Fibroblast of lung (primary cell): ENCODE measurements at regions not wholly inside any gene's neighbourhood (a gene's known extent, or its start where the extent isn't known, plus 50 kb on each side); places are given as distances from the start of the nearest gene placed in this dataset.

Source experiments
- DNase-seq, 2 donors: peaks; one replicate each; pipeline versions ENCODE4 v3.0.0 to v3.0.0-alpha.2; 2010; ENCODE audit warnings: low read depth in 2 of 2
- H2AFZ ChIP-seq: 2 replicates; pipeline ENCODE4 v1.5.1; 2012; ENCODE audit warnings: low read length, control low read depth, inconsistent platforms
- H3K27ac ChIP-seq: 2 replicates; pipeline ENCODE4 v1.5.1; 2011; ENCODE audit warnings: low read length, control low read depth; ENCODE audit not compliant: insufficient read depth
- H3K27me3 ChIP-seq: 2 replicates; pipeline ENCODE4 v1.5.1; 2011; ENCODE audit warnings: mild to moderate bottlenecking, low read length; ENCODE audit not compliant: control insufficient read depth, insufficient read depth
- H3K36me3 ChIP-seq: 2 replicates; pipeline ENCODE4 v1.5.1; 2011; ENCODE audit warnings: low read length; ENCODE audit not compliant: control insufficient read depth, insufficient read depth
- H3K4me1 ChIP-seq: 2 replicates; pipeline ENCODE4 v1.5.1; 2011; ENCODE audit warnings: low read length; ENCODE audit not compliant: control insufficient read depth, insufficient read depth; ENCODE audit errors: extremely low read depth
- H3K4me2 ChIP-seq: 2 replicates; pipeline ENCODE4 v1.5.1; 2011; ENCODE audit warnings: low read length, control low read depth; ENCODE audit not compliant: insufficient read depth; ENCODE audit errors: extremely low read depth
- H3K4me3 ChIP-seq, 4 experiments: fragments of 200-600 bp in 1 of 4; sonication (generic) in 1 of 4; replicated peaks in 1 of 4; 2 replicates each; pipeline ENCODE4 v1.5.1; 2011 to 2016; ENCODE audit warnings: low read length in 4 of 4, low read depth in 3 of 4, mild to moderate bottlenecking in 3 of 4, control low read depth in 2 of 4, inconsistent platforms in 1 of 4, mixed read lengths in 1 of 4; ENCODE audit not compliant: insufficient read depth in 1 of 4; ENCODE audit errors: control extremely low read depth in 1 of 4
- H3K79me2 ChIP-seq: 2 replicates; pipeline ENCODE4 v1.5.1; 2012; ENCODE audit warnings: mild to moderate bottlenecking, low read length, inconsistent platforms; ENCODE audit not compliant: control insufficient read depth, insufficient read depth
- H3K9ac ChIP-seq: 2 replicates; pipeline ENCODE4 v1.5.1; 2011; ENCODE audit warnings: mild to moderate bottlenecking, low read length, control low read depth; ENCODE audit not compliant: insufficient read depth
- H3K9me3 ChIP-seq: 2 replicates; pipeline ENCODE4 v1.5.1; 2012; ENCODE audit warnings: low read depth, low read length; ENCODE audit not compliant: control insufficient read depth, insufficient read depth
- H4K20me1 ChIP-seq: 2 replicates; pipeline ENCODE4 v1.5.1; 2011; ENCODE audit warnings: low read length; ENCODE audit not compliant: control insufficient read depth, insufficient read depth; ENCODE audit errors: extremely low read depth
- CTCF ChIP-seq, 2 donors: IDR thresholded peaks in 1 of 2; conservative IDR thresholded peaks in 1 of 2; 1 replicate in 1 of 2; 2 replicates in 1 of 2; pipeline ENCODE4 v1.5.1; 2011 to 2012; ENCODE audit warnings: low read length in 2 of 2, control low read depth in 1 of 2, inconsistent platforms in 1 of 2, low read depth in 1 of 2, mild to moderate bottlenecking in 1 of 2
- EZH2 ChIP-seq: IDR thresholded peaks from 2 replicates; pipeline ENCODE4 v1.5.1; 2012; ENCODE audit warnings: low read length, control low read depth, mild to moderate bottlenecking; ENCODE audit errors: missing control alignments

DNA sequence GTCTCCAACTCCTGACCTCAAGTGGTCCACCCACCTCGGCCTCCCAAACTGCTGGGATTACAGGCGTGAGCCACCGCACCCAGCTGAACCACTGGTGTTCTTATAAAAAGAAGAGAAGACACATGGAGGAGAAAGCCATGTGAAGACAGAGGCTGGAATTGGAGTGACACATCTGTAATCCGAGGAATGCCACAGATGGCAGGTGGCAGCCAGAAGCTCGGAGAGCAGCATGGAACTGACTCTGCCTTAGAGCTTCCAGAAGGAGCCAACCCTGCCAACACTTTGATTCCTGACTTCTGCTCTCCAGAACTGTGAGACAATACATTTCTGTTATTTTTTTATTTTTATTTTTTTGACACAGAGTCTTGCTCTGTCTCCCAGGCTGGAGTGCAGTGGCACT is 59.0 kb upstream of the ATP2B4 start:
- Histone ChIP-seq H3K4me1 (peaks cover 12% of the 10 kb centered on the region), H3K4me3 (no peak overlapping the region), H3K27ac (no peak overlapping the region), H3K27me3 (no peaks in the 10 kb centered on the region), H3K9me3 (no peaks in the 10 kb centered on the region), H3K9ac (no peak overlapping the region), H3K4me2 (no peak overlapping the region), H2AFZ (no peak overlapping the region), H3K79me2 (no peaks in the 10 kb centered on the region), H3K36me3 (no peaks in the 10 kb centered on the region), H4K20me1 (no peaks in the 10 kb centered on the region)
- no peak for DNase-seq
- TF ChIP-seq CTCF (conservative IDR thresholded peaks at IDR 0.05 in 1 of 2, IDR thresholded peaks at IDR 0.05 in 1 of 2; ENCODE audit: low read depth in 1 of 2, low read length in 2 of 2) (no peak), EZH2 (no peak)

DNA sequence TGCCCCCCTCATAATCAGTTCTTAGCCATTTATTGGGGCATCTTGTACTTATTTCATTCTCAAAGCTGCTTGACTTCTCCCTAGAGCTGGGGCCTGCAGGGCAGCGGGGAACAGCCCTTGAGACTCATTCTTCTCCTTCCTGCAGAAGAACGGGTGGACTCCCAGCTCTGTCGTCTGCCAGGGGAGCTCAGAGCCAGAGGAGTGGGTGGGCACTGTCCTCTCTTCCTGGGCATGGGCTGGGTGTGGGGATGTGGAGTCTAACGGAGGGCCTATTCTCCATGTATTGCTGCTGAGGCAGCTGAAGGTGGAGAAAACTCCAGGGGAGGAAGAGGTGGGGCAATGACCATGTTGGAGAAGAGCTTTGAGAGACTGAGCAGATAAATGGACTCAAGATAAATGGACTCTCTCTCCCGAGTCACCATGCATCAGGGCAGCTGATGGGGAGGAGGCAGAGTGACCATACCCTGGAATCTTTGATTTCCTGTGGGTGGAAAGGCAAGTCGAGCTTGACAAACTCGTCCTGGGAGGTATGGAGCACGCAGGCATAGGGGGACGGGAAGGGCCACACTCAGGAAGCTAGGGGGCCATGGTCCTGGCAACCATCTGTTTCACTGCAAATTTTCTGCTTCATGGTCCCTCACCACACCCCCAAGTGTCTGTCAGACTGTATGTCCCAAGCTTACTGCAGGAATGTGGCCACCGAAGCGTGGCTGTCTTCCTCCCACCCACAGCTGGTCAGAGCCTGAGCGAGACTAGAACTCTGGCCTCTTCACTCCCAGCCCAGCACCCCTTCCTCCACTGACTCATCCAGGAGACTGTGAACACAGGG is 56.9 kb upstream of the ATP2B4 start:
- H3K27ac ChIP-seq, result peak overlapping the region; percentile 69
- H4K20me1 ChIP-seq, result no peaks in the 10 kb centered on the region
- no peak overlapping the region for H3K4me3 ChIP-seq
- H3K27me3 ChIP-seq, result no peaks in the 10 kb centered on the region
- no peaks in the 10 kb centered on the region for H3K79me2 ChIP-seq
- no peaks in the 10 kb centered on the region for H3K36me3 ChIP-seq
- peak overlapping the region; percentile 23 for H3K4me2 ChIP-seq
- peak overlapping the region; percentile 30 for H2AFZ ChIP-seq
- H3K4me1 ChIP-seq, result peaks cover 12% of the 10 kb centered on the region
- peak in 1 of 2 donors; percentile 95 for DNase-seq
- TF ChIP-seq CTCF (conservative IDR thresholded peaks at IDR 0.05 in 1 of 2, IDR thresholded peaks at IDR 0.05 in 1 of 2; ENCODE audit: low read depth in 1 of 2, low read length in 2 of 2), result no peak
- H3K9ac ChIP-seq, result no peak overlapping the region
- H3K9me3 ChIP-seq, result no peaks in the 10 kb centered on the region

GRCh38 chr1:203570805-203571204 is 55.8 kb upstream of the ATP2B4 start:
- Histone ChIP-seq H3K4me3 (no peak overlapping the region), H3K4me1 (peaks cover 12% of the 10 kb centered on the region), H3K9ac (no peak overlapping the region), H3K27ac (no peak overlapping the region), H4K20me1 (no peaks in the 10 kb centered on the region), H3K27me3 (no peaks in the 10 kb centered on the region), H3K4me2 (no peak overlapping the region), H3K79me2 (no peaks in the 10 kb centered on the region), H2AFZ (no peak overlapping the region), H3K36me3 (no peaks in the 10 kb centered on the region), H3K9me3 (no peaks in the 10 kb centered on the region)
- TF ChIP-seq EZH2 (no peak), CTCF (conservative IDR thresholded peaks at IDR 0.05 in 1 of 2, IDR thresholded peaks at IDR 0.05 in 1 of 2; ENCODE audit: low read depth in 1 of 2, low read length in 2 of 2) (no peak)
- no peak for DNase-seq
